WTC11 (cell line): ENCODE measurements at regions not wholly inside any gene's neighbourhood (a gene's known extent, or its start where the extent isn't known, plus 50 kb on each side); places are given as distances from the start of the nearest gene placed in this dataset.

Experiments used
- ATAC-seq: fragments of 200-7000 bp; cut with Tn5 transposase; 2 replicates; pipeline ENCODE4 v1.10.0; 2021; ENCODE audit warnings: mild to moderate bottlenecking, moderate library complexity
- CTCF ChIA-PET: fragments of 300-600 bp; sonication (Branson Sonifier 250); formaldehyde crosslinking; loops from one replicate; lab custom pipeline; 2021; ENCODE audit warnings: antibody characterized with exemption; lab: Charles Lee
- POLR2A ChIA-PET: fragments of 350-600 bp; sonication (Branson Sonifier 250); formaldehyde crosslinking; loops from one replicate; lab custom pipeline; 2021; ENCODE audit warnings: antibody characterized with exemption; lab: Charles Lee
- DNase-seq: peaks from one replicate; pipeline ENCODE4 v3.0.0; 2021; ENCODE audit warnings: low spot score
- H3K27ac Mint-ChIP-seq: 2 replicates; pipeline ENCODE4 v1.8.0; 2021; ENCODE audit warnings: mixed read lengths
- H3K27me3 Mint-ChIP-seq: 2 replicates; pipeline ENCODE4 v1.8.0; 2021; ENCODE audit warnings: low read depth, mild to moderate bottlenecking, moderate library complexity, mixed read lengths
- H3K36me3 Mint-ChIP-seq: 2 replicates; pipeline ENCODE4 v1.8.0; 2021; ENCODE audit warnings: mixed read lengths
- H3K4me1 Mint-ChIP-seq: 2 replicates; pipeline ENCODE4 v1.8.0; 2022; ENCODE audit warnings: mixed read lengths
- H3K4me3 Mint-ChIP-seq: 2 replicates; pipeline ENCODE4 v1.8.0; 2021; ENCODE audit warnings: mild to moderate bottlenecking, moderate library complexity, mixed read lengths
- H3K9me3 Mint-ChIP-seq: 2 replicates; pipeline ENCODE4 v1.8.0; 2021; ENCODE audit warnings: mixed read lengths
- AR ChIP-seq: fragments of 250-450 bp; sonication (Bioruptor Pico); IDR thresholded peaks from 2 replicates; pipeline ENCODE4 v1.9.0; 2021; ENCODE audit warnings: mild to moderate bottlenecking
- ELF4 ChIP-seq: sonication (generic); formaldehyde crosslinking; IDR thresholded peaks from 2 replicates; pipeline ENCODE4 v1.8.1; 2022; ENCODE audit warnings: low read depth, mild to moderate bottlenecking, moderate library complexity, missing genetic modification reagents
- FOXJ3 ChIP-seq: sonication (generic); formaldehyde crosslinking; IDR thresholded peaks from 2 replicates; pipeline ENCODE4 v1.9.0; 2021; ENCODE audit warnings: missing genetic modification reagents, mild to moderate bottlenecking, borderline replicate concordance
- GABPB1 ChIP-seq: sonication (generic); formaldehyde crosslinking; IDR thresholded peaks from 2 replicates; pipeline ENCODE4 v1.8.1; 2023; ENCODE audit warnings: mild to moderate bottlenecking, missing genetic modification reagents
- GRHL2 ChIP-seq: fragments of 250-450 bp; sonication (Bioruptor Pico); IDR thresholded peaks from 2 replicates; pipeline ENCODE4 v1.8.0; 2022; ENCODE audit warnings: mild to moderate bottlenecking, moderate library complexity; ENCODE audit not compliant: insufficient replicate concordance, severe bottlenecking
- GTF2I ChIP-seq: fragments of 250-450 bp; sonication (Bioruptor Pico); conservative IDR thresholded peaks from 2 replicates; pipeline ENCODE4 v1.4.0; 2021; ENCODE audit warnings: mild to moderate bottlenecking
- IRF1 ChIP-seq: sonication (generic); formaldehyde crosslinking; IDR thresholded peaks from 2 replicates; pipeline ENCODE4 v1.8.0; 2023; ENCODE audit warnings: missing genetic modification reagents
- JAZF1 ChIP-seq: fragments of 250-450 bp; sonication (Bioruptor Pico); IDR thresholded peaks from 2 replicates; pipeline ENCODE4 v1.9.0; 2021; ENCODE audit warnings: moderate library complexity, mild to moderate bottlenecking, inconsistent platforms
- JUN ChIP-seq: sonication (generic); formaldehyde crosslinking; IDR thresholded peaks from 2 replicates; pipeline ENCODE4 v1.8.0; 2023; ENCODE audit warnings: mild to moderate bottlenecking, missing genetic modification reagents
- MXD4 ChIP-seq: fragments of 250-450 bp; sonication (Bioruptor Pico); IDR thresholded peaks from 2 replicates; pipeline ENCODE4 v1.8.0; 2021; ENCODE audit warnings: mild to moderate bottlenecking, moderate library complexity, borderline replicate concordance
- MYBL2 ChIP-seq: sonication (generic); formaldehyde crosslinking; IDR thresholded peaks from 2 replicates; pipeline ENCODE4 v1.8.1; 2023; ENCODE audit warnings: mild to moderate bottlenecking, moderate library complexity, missing genetic modification reagents
- NR1H2 ChIP-seq: sonication (generic); formaldehyde crosslinking; IDR thresholded peaks from 2 replicates; pipeline ENCODE4 v1.9.0; 2021; ENCODE audit warnings: mild to moderate bottlenecking, moderate library complexity, missing genetic modification reagents
- NR2C2 ChIP-seq: sonication (generic); formaldehyde crosslinking; IDR thresholded peaks from 2 replicates; pipeline ENCODE4 v1.8.0; 2022; ENCODE audit warnings: mild to moderate bottlenecking, missing genetic modification reagents
- OVOL2 ChIP-seq: fragments of 250-450 bp; sonication (Bioruptor Pico); IDR thresholded peaks from 2 replicates; pipeline ENCODE4 v1.9.0; 2021; ENCODE audit warnings: mild to moderate bottlenecking, borderline replicate concordance
- PRRX2 ChIP-seq: fragments of 250-450 bp; sonication (Bioruptor Pico); IDR thresholded peaks from 2 replicates; pipeline ENCODE4 v1.8.0; 2021; ENCODE audit warnings: mild to moderate bottlenecking
- SMAD4 ChIP-seq: sonication (generic); formaldehyde crosslinking; IDR thresholded peaks from 2 replicates; pipeline ENCODE4 v1.8.0; 2022; ENCODE audit warnings: mild to moderate bottlenecking, missing genetic modification reagents
- TEAD1 ChIP-seq: sonication (generic); formaldehyde crosslinking; IDR thresholded peaks from 2 replicates; pipeline ENCODE4 v1.8.0; 2022; ENCODE audit warnings: mild to moderate bottlenecking, missing genetic modification reagents
- USF2 ChIP-seq: sonication (generic); formaldehyde crosslinking; IDR thresholded peaks from 2 replicates; pipeline ENCODE4 v1.8.1; 2023; ENCODE audit warnings: mild to moderate bottlenecking, missing genetic modification reagents, moderate library complexity
- ZBTB21 ChIP-seq: sonication (generic); formaldehyde crosslinking; IDR thresholded peaks from 2 replicates; pipeline ENCODE4 v1.8.1; 2023; ENCODE audit warnings: mild to moderate bottlenecking, missing genetic modification reagents, borderline replicate concordance
- TF ChIP-seq, protein P1 (sequence below): sonication (generic); formaldehyde crosslinking; IDR thresholded peaks from 2 replicates; pipeline ENCODE4 v1.8.0; 2023; ENCODE audit warnings: missing genetic modification reagents, mild to moderate bottlenecking, borderline replicate concordance
- TF ChIP-seq, protein P2 (sequence below): sonication (generic); formaldehyde crosslinking; IDR thresholded peaks from 2 replicates; pipeline ENCODE4 v1.8.1; 2023; ENCODE audit warnings: mild to moderate bottlenecking, missing genetic modification reagents
- TF ChIP-seq, protein P3 (sequence below): fragments of 250-450 bp; sonication (Bioruptor Pico); IDR thresholded peaks from 2 replicates; pipeline ENCODE4 v1.9.0; 2021; ENCODE audit warnings: mild to moderate bottlenecking, borderline replicate concordance

GRCh38 chr2:82001614-82002013, 1697.1 kb upstream of the LRRTM1 start:
- Mint-ChIP-seq H3K4me1 (peaks cover 63% of the 10 kb centered on the region), H3K36me3 (no peaks in the 10 kb centered on the region)
- no peak for DNase-seq

DNA sequence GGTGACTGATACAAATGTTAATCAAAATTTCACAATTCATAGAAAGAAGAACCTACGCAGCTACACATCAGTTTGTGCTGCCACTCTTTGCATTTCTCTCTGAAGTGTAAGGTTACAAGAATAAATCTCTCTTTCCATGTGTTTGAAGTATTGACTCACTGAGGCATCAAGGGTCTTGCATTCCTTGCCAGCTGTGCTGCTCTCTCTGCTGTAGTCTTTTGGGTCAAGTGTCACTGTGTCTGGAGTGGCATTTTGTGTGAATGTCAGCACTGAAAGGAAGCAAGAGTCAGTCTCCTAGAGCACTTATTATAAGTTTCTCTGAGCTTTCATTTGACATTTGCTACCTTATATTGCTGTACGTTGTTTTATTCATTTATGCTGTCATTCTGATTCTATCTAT, 1696.1 kb upstream of the LRRTM1 start:
- no peaks in the 10 kb centered on the region for H3K27me3 Mint-ChIP-seq
- no peak for ATAC-seq
- DNase-seq = no peak
- POLR2A ChIA-PET = no interaction called here
- no peaks in the 10 kb centered on the region for H3K36me3 Mint-ChIP-seq
- no peak overlapping the region for H3K4me3 Mint-ChIP-seq
- H3K4me1 Mint-ChIP-seq = peaks cover 52% of the 10 kb centered on the region
- no peaks in the 10 kb centered on the region for H3K9me3 Mint-ChIP-seq
- H3K27ac Mint-ChIP-seq = no peak overlapping the region
- CTCF ChIA-PET = no interaction called here
- no peak for TF ChIP-seq GABPB1 (CRISPR knock-in tag)
- no peak for TF ChIP-seq AR (CRISPR knock-in tag)
- no peak for TF ChIP-seq SMAD4 (CRISPR knock-in tag)
- TF ChIP-seq, protein P1, sequence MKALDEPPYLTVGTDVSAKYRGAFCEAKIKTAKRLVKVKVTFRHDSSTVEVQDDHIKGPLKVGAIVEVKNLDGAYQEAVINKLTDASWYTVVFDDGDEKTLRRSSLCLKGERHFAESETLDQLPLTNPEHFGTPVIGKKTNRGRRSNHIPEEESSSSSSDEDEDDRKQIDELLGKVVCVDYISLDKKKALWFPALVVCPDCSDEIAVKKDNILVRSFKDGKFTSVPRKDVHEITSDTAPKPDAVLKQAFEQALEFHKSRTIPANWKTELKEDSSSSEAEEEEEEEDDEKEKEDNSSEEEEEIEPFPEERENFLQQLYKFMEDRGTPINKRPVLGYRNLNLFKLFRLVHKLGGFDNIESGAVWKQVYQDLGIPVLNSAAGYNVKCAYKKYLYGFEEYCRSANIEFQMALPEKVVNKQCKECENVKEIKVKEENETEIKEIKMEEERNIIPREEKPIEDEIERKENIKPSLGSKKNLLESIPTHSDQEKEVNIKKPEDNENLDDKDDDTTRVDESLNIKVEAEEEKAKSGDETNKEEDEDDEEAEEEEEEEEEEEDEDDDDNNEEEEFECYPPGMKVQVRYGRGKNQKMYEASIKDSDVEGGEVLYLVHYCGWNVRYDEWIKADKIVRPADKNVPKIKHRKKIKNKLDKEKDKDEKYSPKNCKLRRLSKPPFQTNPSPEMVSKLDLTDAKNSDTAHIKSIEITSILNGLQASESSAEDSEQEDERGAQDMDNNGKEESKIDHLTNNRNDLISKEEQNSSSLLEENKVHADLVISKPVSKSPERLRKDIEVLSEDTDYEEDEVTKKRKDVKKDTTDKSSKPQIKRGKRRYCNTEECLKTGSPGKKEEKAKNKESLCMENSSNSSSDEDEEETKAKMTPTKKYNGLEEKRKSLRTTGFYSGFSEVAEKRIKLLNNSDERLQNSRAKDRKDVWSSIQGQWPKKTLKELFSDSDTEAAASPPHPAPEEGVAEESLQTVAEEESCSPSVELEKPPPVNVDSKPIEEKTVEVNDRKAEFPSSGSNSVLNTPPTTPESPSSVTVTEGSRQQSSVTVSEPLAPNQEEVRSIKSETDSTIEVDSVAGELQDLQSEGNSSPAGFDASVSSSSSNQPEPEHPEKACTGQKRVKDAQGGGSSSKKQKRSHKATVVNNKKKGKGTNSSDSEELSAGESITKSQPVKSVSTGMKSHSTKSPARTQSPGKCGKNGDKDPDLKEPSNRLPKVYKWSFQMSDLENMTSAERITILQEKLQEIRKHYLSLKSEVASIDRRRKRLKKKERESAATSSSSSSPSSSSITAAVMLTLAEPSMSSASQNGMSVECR = no peak
- TF ChIP-seq ZBTB21 (CRISPR knock-in tag) = no peak
- TF ChIP-seq, protein P2, sequence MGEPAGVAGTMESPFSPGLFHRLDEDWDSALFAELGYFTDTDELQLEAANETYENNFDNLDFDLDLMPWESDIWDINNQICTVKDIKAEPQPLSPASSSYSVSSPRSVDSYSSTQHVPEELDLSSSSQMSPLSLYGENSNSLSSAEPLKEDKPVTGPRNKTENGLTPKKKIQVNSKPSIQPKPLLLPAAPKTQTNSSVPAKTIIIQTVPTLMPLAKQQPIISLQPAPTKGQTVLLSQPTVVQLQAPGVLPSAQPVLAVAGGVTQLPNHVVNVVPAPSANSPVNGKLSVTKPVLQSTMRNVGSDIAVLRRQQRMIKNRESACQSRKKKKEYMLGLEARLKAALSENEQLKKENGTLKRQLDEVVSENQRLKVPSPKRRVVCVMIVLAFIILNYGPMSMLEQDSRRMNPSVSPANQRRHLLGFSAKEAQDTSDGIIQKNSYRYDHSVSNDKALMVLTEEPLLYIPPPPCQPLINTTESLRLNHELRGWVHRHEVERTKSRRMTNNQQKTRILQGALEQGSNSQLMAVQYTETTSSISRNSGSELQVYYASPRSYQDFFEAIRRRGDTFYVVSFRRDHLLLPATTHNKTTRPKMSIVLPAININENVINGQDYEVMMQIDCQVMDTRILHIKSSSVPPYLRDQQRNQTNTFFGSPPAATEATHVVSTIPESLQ = no peak
- TF ChIP-seq ELF4 (CRISPR knock-in tag) = no peak
- TF ChIP-seq NR1H2 (CRISPR knock-in tag) = no peak
- TF ChIP-seq, protein P3, sequence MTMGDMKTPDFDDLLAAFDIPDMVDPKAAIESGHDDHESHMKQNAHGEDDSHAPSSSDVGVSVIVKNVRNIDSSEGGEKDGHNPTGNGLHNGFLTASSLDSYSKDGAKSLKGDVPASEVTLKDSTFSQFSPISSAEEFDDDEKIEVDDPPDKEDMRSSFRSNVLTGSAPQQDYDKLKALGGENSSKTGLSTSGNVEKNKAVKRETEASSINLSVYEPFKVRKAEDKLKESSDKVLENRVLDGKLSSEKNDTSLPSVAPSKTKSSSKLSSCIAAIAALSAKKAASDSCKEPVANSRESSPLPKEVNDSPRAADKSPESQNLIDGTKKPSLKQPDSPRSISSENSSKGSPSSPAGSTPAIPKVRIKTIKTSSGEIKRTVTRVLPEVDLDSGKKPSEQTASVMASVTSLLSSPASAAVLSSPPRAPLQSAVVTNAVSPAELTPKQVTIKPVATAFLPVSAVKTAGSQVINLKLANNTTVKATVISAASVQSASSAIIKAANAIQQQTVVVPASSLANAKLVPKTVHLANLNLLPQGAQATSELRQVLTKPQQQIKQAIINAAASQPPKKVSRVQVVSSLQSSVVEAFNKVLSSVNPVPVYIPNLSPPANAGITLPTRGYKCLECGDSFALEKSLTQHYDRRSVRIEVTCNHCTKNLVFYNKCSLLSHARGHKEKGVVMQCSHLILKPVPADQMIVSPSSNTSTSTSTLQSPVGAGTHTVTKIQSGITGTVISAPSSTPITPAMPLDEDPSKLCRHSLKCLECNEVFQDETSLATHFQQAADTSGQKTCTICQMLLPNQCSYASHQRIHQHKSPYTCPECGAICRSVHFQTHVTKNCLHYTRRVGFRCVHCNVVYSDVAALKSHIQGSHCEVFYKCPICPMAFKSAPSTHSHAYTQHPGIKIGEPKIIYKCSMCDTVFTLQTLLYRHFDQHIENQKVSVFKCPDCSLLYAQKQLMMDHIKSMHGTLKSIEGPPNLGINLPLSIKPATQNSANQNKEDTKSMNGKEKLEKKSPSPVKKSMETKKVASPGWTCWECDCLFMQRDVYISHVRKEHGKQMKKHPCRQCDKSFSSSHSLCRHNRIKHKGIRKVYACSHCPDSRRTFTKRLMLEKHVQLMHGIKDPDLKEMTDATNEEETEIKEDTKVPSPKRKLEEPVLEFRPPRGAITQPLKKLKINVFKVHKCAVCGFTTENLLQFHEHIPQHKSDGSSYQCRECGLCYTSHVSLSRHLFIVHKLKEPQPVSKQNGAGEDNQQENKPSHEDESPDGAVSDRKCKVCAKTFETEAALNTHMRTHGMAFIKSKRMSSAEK = no peak
- TF ChIP-seq JAZF1 (CRISPR knock-in tag) = no peak
- no peak for TF ChIP-seq MXD4 (CRISPR knock-in tag)
- TF ChIP-seq USF2 = no peak
- TF ChIP-seq OVOL2 (CRISPR knock-in tag) = no peak
- no peak for TF ChIP-seq JUN
- no peak for TF ChIP-seq GRHL2 (CRISPR knock-in tag)
- TF ChIP-seq MYBL2 (CRISPR knock-in tag) = no peak

More at GRCh38 chr2:82001614-82002013, 1697.1 kb upstream of the LRRTM1 start:
- H3K4me3 Mint-ChIP-seq = no peak overlapping the region
- TF ChIP-seq NR2C2 (CRISPR knock-in tag) (no peak), TEAD1 (CRISPR knock-in tag) (no peak), GTF2I (CRISPR knock-in tag) (no peak), PRRX2 (CRISPR knock-in tag) (no peak), SMAD4 (CRISPR knock-in tag) (no peak), IRF1 (CRISPR knock-in tag) (no peak), FOXJ3 (CRISPR knock-in tag) (no peak)
- TF ChIP-seq, all 79 proteins: peak for 0
- Mint-ChIP-seq H3K9me3 (no peaks in the 10 kb centered on the region), H3K27ac (no peak overlapping the region), H3K27me3 (no peaks in the 10 kb centered on the region)
- ChIA-PET CTCF (no interaction called here), POLR2A (no interaction called here)
- no peak for ATAC-seq
